Body of pancreas (tissue), 4 donors: ENCODE measurements at regions not wholly inside any gene's neighbourhood (a gene's known extent, or its start where the extent isn't known, plus 50 kb on each side); places are given as distances from the start of the nearest gene placed in this dataset.

Experiments used
- ATAC-seq: fragments of 150-250 bp; one replicate; pipeline ENCODE4 v1.9.1; 2016
- DNase-seq, 4 donors: peaks; one replicate each; pipeline ENCODE4 v3.0.0-alpha.2; 2019
- H3K27ac ChIP-seq, 4 donors: fragments of 200-600 bp; sonication (generic); 1 replicate in 3 of 4; 2 replicates in 1 of 4; pipeline versions ENCODE4 v1.5.1 to v1.6.1; 2016 to 2019; ENCODE audit warnings: mild to moderate bottlenecking in 1 of 4, mixed read lengths in 1 of 4, moderate library complexity in 1 of 4
- H3K27me3 ChIP-seq, 2 donors: fragments of 200-600 bp; sonication (generic); one replicate each; pipeline ENCODE4 v1.6.0; 2016; ENCODE audit warnings: mild to moderate bottlenecking in 1 of 2
- H3K36me3 ChIP-seq, 2 donors: fragments of 200-600 bp; sonication (generic); replicated peaks in 1 of 2; 2 replicates each; pipeline ENCODE4 v1.5.1; 2016; ENCODE audit warnings: low read depth in 2 of 2; ENCODE audit not compliant: insufficient read depth in 1 of 2
- H3K4me1 ChIP-seq: fragments of 200-600 bp; sonication (generic); one replicate; pipeline ENCODE4 v1.6.0; 2016
- H3K4me3 ChIP-seq, 2 donors: fragments of 200-600 bp; sonication (generic); 1 replicate in 1 of 2; 2 replicates in 1 of 2; pipeline ENCODE4 v1.5.1; 2016 to 2019
- H3K9me3 ChIP-seq, 3 donors: fragments of 200-600 bp; sonication (generic); 1 replicate in 2 of 3; 2 replicates in 1 of 3; pipeline ENCODE4 v1.5.1; 2016
- CTCF ChIP-seq, 7 experiments: fragments of 450-650 bp in 4 of 7; fragments of 200-600 bp in 3 of 7; sonication (generic) in 3 of 7; IDR thresholded peaks; one replicate each; pipeline ENCODE4 v1.5.1; 2016 to 2019; ENCODE audit warnings: antibody characterized with exemption in 7 of 7
- POLR2A ChIP-seq, 3 donors: fragments of 450-650 bp; IDR thresholded peaks; one replicate each; pipeline ENCODE4 v1.6.1; 2016; ENCODE audit warnings: antibody characterized with exemption in 3 of 3, mild to moderate bottlenecking in 2 of 3
- WGBS, 2 donors: methylation state at CpG; one replicate each; pipeline ENCODE4 v1.1.5; 2017; 5-methylcytosine and 5-hydroxymethylcytosine counted together
- intact Hi-C: fragments of 100-400 bp; cut with DNase I; formaldehyde crosslinking; loops from one replicate; pipeline ENCODE4 v1.15.1; 2023

- intact Hi-C loops = no loop called here
- no peaks in the 10 kb centered on the region for H3K4me1 ChIP-seq
Observed at GRCh38 chr2:5360081-5360480, 332.1 kb upstream of the SOX11 start.

GRCh38 chr2:5364361-5364760 is 327.8 kb upstream of the SOX11 start:
- no peaks in the 10 kb centered on the region for H3K9me3 ChIP-seq
- H3K27me3 ChIP-seq = no peaks in the 10 kb centered on the region
- H3K27ac ChIP-seq = no peak overlapping the region
- no peaks in the 10 kb centered on the region for H3K4me1 ChIP-seq
- WGBS, 2 donors = 65 to 72% methylated on average over 4 of the region's 4 CpGs
- DNase-seq (no peak), ATAC-seq (no peak)
- intact Hi-C loops = no loop called here
- TF ChIP-seq CTCF (IDR thresholded peaks at IDR 0.05) (no peak), POLR2A (IDR thresholded peaks at IDR 0.05) (no peak)
- no peak overlapping the region for H3K4me3 ChIP-seq
- H3K36me3 ChIP-seq = no peaks in the 10 kb centered on the region

More at GRCh38 chr2:5360081-5360480, 332.1 kb upstream of the SOX11 start:
- H3K27ac ChIP-seq = no peak overlapping the region
- TF ChIP-seq POLR2A (IDR thresholded peaks at IDR 0.05) (no peak), CTCF (IDR thresholded peaks at IDR 0.05) (no peak)
- no peaks in the 10 kb centered on the region for H3K27me3 ChIP-seq
- no peaks in the 10 kb centered on the region for H3K36me3 ChIP-seq
- no peak for DNase-seq
- H3K4me3 ChIP-seq = no peak overlapping the region
- no peaks in the 10 kb centered on the region for H3K9me3 ChIP-seq
- WGBS, 2 donors = 72 to 78% methylated on average over 9 of the region's 9 CpGs
- no peak for ATAC-seq

- ATAC-seq (peak; percentile 75), DNase-seq (peak; percentile 55 to 73 (median 61))
- H3K4me1 ChIP-seq = no peaks in the 10 kb centered on the region
- H3K27me3 ChIP-seq = no peaks in the 10 kb centered on the region
- H3K4me3 ChIP-seq = no peak overlapping the region
- no peaks in the 10 kb centered on the region for H3K36me3 ChIP-seq
- no peaks in the 10 kb centered on the region for H3K9me3 ChIP-seq
- intact Hi-C loops = no loop called here
- H3K27ac ChIP-seq = no peak overlapping the region
- 8 to 11% methylated on average over 20 of the region's 20 CpGs for WGBS, 2 donors
- TF ChIP-seq CTCF (IDR thresholded peaks at IDR 0.05) (peak; percentile 64 to 82 (median 70)), POLR2A (IDR thresholded peaks at IDR 0.05) (no peak)
Observed at GRCh38 chr2:5365871-5366461, 326.2 kb upstream of the SOX11 start.

- Histone ChIP-seq H3K36me3 (no peaks in the 10 kb centered on the region), H3K27me3 (no peaks in the 10 kb centered on the region), H3K9me3 (no peaks in the 10 kb centered on the region), H3K4me1 (no peaks in the 10 kb centered on the region), H3K27ac (no peak overlapping the region), H3K4me3 (no peak overlapping the region)
- intact Hi-C loops = no loop called here
- DNase-seq (no peak), ATAC-seq (no peak)
- TF ChIP-seq POLR2A (IDR thresholded peaks at IDR 0.05) = no peak
- no peak for TF ChIP-seq CTCF (IDR thresholded peaks at IDR 0.05)
- WGBS, 2 donors = 79 to 86% methylated on average over 6 of the region's 6 CpGs
Observed at GRCh38 chr2:5367321-5367720, 324.9 kb upstream of the SOX11 start.

- WGBS, 2 donors = 31 to 38% methylated on average over 7 of the region's 7 CpGs
- no peaks in the 10 kb centered on the region for H3K36me3 ChIP-seq
- no peak overlapping the region for H3K27ac ChIP-seq
- H3K4me3 ChIP-seq = no peak overlapping the region
- H3K4me1 ChIP-seq = no peaks in the 10 kb centered on the region
- H3K9me3 ChIP-seq = no peaks in the 10 kb centered on the region
- TF ChIP-seq POLR2A (IDR thresholded peaks at IDR 0.05) = no peak
- TF ChIP-seq CTCF (IDR thresholded peaks at IDR 0.05) = no peak
- no peaks in the 10 kb centered on the region for H3K27me3 ChIP-seq
- ATAC-seq (no peak), DNase-seq (no peak)
- intact Hi-C loops = no loop called here
Observed at GRCh38 chr2:5368263-5368662, 323.9 kb upstream of the SOX11 start.
